SW480 (cell line): ENCODE measurements at regions not wholly inside any gene's neighbourhood (a gene's known extent, or its start where the extent isn't known, plus 50 kb on each side); places are given as distances from the start of the nearest gene placed in this dataset.

Experiments
- DNase-seq: peaks from one replicate; pipeline ENCODE4 v3.0.0-alpha.2; 2016; ENCODE audit warnings: low spot score

GRCh38 chr9:107919263-107919662, 429.7 kb upstream of the KLF4 start:
- no peak for DNase-seq

- DNase-seq = no peak
These were observed 429.2 kb upstream of the KLF4 start for GRCh38 chr9:107918749-107919148.

- DNase-seq = no peak
These were observed 424.6 kb upstream of the KLF4 start for GRCh38 chr9:107914151-107914550.

GRCh38 chr9:107907715-107908114, 418.1 kb upstream of the KLF4 start:
- no peak for DNase-seq

GRCh38 chr9:107907255-107907654, 417.7 kb upstream of the KLF4 start:
- no peak for DNase-seq

GRCh38 chr9:107906074-107906473, 416.5 kb upstream of the KLF4 start:
- DNase-seq = no peak

GRCh38 chr9:107905308-107906020, 415.9 kb upstream of the KLF4 start:
- no peak for DNase-seq

- DNase-seq = no peak
These were observed 410.4 kb upstream of the KLF4 start for GRCh38 chr9:107899961-107900330.

GRCh38 chr9:107898761-107899160, 409.2 kb upstream of the KLF4 start:
- DNase-seq = no peak

- no peak for DNase-seq
These were observed 407.0 kb upstream of the KLF4 start for GRCh38 chr9:107896544-107896943.

GRCh38 chr9:107895501-107896001, 406.0 kb upstream of the KLF4 start:
- no peak for DNase-seq

GRCh38 chr9:107894572-107895261, 405.1 kb upstream of the KLF4 start:
- no peak for DNase-seq

- no peak for DNase-seq
These were observed 401.4 kb upstream of the KLF4 start for GRCh38 chr9:107890921-107891465.

GRCh38 chr9:107888773-107889227, 399.2 kb upstream of the KLF4 start:
- DNase-seq = no peak

- DNase-seq = no peak
These were observed 397.3 kb upstream of the KLF4 start for GRCh38 chr9:107886826-107887225.

GRCh38 chr9:107883496-107884124, 394.0 kb upstream of the KLF4 start:
- DNase-seq = no peak

- no peak for DNase-seq
These were observed 392.2 kb upstream of the KLF4 start for GRCh38 chr9:107881626-107882300.

- DNase-seq = no peak
These were observed 388.9 kb upstream of the KLF4 start for GRCh38 chr9:107878462-107878861.

GRCh38 chr9:107875571-107875980, 386.0 kb upstream of the KLF4 start:
- DNase-seq = no peak

GRCh38 chr9:107874591-107875369, 385.2 kb upstream of the KLF4 start:
- DNase-seq = no peak

GRCh38 chr9:107874137-107874536, 384.6 kb upstream of the KLF4 start:
- no peak for DNase-seq
